Mucosa of descending colon (tissue), 3 donors: ENCODE measurements at regions not wholly inside any gene's neighbourhood (a gene's known extent, or its start where the extent isn't known, plus 50 kb on each side); places are given as distances from the start of the nearest gene placed in this dataset.
A peak's percentile ranks its signal among the peaks of the same experiment; 100 is the strongest.

Source experiments
- ATAC-seq: fragments of 200-7000 bp; cut with Tn5 transposase; one replicate; pipeline ENCODE4 v1.9.1; 2020; ENCODE audit warnings: mild to moderate bottlenecking, moderate library complexity
- DNase-seq, 3 donors: peaks; one replicate each; pipeline ENCODE4 v3.0.0-alpha.2; 2020
- H3K36me3 ChIP-seq: fragments of 200-600 bp; one replicate; pipeline ENCODE4 v1.8.0; 2021; ENCODE audit warnings: low read depth, mild to moderate bottlenecking
- H3K4me1 ChIP-seq: fragments of 200-600 bp; one replicate; pipeline ENCODE4 v1.8.0; 2021; ENCODE audit warnings: low read depth, mild to moderate bottlenecking
- H3K4me3 ChIP-seq: fragments of 200-600 bp; one replicate; pipeline ENCODE4 v1.8.0; 2021; ENCODE audit warnings: mild to moderate bottlenecking
- H3K9me3 ChIP-seq: fragments of 200-600 bp; one replicate; pipeline ENCODE4 v1.8.0; 2021; ENCODE audit warnings: mild to moderate bottlenecking
- intact Hi-C, 2 donors: fragments of 100-400 bp; cut with DNase I in 1 of 2; cut with micrococcal nuclease in 1 of 2; formaldehyde crosslinking; loops; one replicate each; pipeline versions ENCODE4 v1.11.0 to v1.11.1; 2022; cut with DNase I, micrococcal nuclease
- TF ChIP-seq, protein P1 (sequence below): fragments of 200-600 bp; IDR thresholded peaks from one replicate; pipeline ENCODE4 v1.8.0; 2022; ENCODE audit warnings: antibody characterized with exemption, mild to moderate bottlenecking
- donor health status: DM: no; HTN: no; CAD: no; lungs with moderate emphysema.
- donor health status: DM: no; HTN: no; CAD: no.
- donor health status: DM: no; HTN: yes; CAD: no.

DNA sequence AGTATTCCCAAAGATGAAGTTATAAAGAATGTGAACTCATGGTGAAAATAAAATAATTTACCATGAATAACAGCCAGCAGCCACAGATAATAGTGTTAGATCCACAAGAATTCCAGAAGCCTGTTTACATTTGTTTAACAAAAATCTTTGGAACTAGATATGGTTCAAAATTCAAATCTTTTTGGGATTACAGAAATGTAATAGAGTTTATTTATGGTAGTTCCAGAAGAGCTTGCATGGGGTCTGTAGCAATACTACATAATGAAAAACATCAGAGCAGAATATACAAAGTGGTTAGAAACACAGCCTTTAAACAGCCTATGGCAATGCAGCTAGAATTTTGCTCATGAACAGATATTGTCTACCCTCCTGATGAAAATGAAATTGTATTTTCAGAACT is 179.1 kb downstream of the RDH14 start:
- TF ChIP-seq, protein P1, sequence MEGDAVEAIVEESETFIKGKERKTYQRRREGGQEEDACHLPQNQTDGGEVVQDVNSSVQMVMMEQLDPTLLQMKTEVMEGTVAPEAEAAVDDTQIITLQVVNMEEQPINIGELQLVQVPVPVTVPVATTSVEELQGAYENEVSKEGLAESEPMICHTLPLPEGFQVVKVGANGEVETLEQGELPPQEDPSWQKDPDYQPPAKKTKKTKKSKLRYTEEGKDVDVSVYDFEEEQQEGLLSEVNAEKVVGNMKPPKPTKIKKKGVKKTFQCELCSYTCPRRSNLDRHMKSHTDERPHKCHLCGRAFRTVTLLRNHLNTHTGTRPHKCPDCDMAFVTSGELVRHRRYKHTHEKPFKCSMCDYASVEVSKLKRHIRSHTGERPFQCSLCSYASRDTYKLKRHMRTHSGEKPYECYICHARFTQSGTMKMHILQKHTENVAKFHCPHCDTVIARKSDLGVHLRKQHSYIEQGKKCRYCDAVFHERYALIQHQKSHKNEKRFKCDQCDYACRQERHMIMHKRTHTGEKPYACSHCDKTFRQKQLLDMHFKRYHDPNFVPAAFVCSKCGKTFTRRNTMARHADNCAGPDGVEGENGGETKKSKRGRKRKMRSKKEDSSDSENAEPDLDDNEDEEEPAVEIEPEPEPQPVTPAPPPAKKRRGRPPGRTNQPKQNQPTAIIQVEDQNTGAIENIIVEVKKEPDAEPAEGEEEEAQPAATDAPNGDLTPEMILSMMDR, result no peak
- Histone ChIP-seq H3K9me3 (no peaks in the 10 kb centered on the region), H3K4me3 (no peak overlapping the region), H3K36me3 (no peaks in the 10 kb centered on the region), H3K4me1 (no peaks in the 10 kb centered on the region)
- DNase-seq (no peak), ATAC-seq (no peak)
- intact Hi-C loops, result no loop called here

DNA sequence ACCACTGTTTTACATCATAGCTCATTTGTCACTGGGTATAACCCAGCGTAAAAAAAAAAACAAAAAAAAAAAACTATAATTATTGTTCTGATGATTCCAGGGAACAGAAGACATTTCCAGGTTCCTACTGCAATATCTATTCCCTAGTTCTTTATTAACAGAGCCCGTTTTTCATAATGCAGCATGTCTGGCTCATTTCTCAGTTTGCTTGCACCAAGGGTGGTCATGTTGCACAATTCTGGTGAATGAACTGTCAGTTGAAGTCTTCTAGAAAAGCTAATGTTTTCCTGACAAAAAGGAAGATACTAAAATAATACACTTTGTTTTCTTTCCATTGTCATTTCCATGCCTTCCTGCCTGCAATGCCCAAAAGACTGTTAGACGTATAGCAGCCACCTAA is 180.1 kb downstream of the RDH14 start:
- ATAC-seq (no peak), DNase-seq (no peak)
- TF ChIP-seq, protein P1, result no peak
- H3K36me3 ChIP-seq, result no peaks in the 10 kb centered on the region
- H3K9me3 ChIP-seq, result no peaks in the 10 kb centered on the region
- no peaks in the 10 kb centered on the region for H3K4me1 ChIP-seq
- no peak overlapping the region for H3K4me3 ChIP-seq
- intact Hi-C loops, result no loop called here

DNA sequence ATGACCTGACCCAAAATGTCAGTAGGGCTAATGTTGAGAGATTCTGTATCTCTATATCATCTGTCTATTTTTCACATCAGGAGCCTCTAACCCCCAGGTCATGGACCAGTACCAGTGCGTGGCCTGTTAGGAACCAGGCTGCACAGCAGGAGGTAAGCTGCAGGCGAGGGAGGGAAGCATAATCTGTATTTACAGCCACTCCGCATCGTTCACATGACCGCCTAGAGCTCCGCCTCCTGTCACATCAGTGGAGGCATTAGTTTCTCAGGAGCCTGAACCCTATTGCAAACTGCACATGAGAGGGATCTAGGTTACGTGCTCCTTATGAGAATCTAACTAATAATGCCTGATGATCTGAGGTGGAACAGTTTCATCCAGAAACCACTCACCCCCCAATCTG is 180.6 kb downstream of the RDH14 start:
- intact Hi-C loops, result no loop called here
- ATAC-seq (no peak), DNase-seq (no peak)
- no peaks in the 10 kb centered on the region for H3K4me1 ChIP-seq
- H3K4me3 ChIP-seq, result no peak overlapping the region
- H3K36me3 ChIP-seq, result no peaks in the 10 kb centered on the region
- TF ChIP-seq, protein P1, result no peak
- H3K9me3 ChIP-seq, result no peaks in the 10 kb centered on the region

DNA sequence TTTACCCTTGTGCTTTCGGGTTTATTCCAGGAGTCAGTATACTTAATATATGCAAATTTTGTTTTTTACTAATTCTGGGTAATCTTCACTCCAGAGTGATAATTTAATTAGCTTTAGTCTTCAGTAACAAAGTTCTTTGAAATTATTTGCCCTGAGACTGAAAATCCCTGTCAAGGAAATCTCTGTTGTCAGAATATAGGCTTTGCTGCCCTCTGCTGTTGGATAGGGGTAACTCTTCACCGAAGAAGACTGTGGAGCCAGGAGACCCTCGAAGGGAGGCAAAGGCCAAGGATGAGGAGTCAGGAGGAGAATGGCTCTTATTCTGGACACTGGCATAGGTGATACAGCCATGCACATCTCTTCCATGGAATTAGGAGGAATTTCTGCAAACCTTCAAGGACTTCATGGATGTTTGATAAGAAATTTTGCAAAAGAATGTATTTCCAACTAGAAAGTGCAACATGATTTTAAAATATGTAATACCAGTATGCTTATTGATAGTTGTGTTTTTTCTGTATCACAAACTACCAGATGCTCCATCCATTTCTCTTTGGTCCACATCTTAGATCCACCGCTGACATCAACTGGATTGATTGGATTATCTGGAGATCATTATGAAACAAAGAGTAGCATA is 182.3 kb downstream of the RDH14 start:
- Histone ChIP-seq H3K9me3 (no peaks in the 10 kb centered on the region), H3K4me1 (no peaks in the 10 kb centered on the region), H3K4me3 (no peak overlapping the region), H3K36me3 (no peaks in the 10 kb centered on the region)
- ATAC-seq (no peak), DNase-seq (peak in 1 of 3 donors; percentile 41)
- TF ChIP-seq, protein P1, result peak; percentile 42
- intact Hi-C loops, result no loop called here

DNA sequence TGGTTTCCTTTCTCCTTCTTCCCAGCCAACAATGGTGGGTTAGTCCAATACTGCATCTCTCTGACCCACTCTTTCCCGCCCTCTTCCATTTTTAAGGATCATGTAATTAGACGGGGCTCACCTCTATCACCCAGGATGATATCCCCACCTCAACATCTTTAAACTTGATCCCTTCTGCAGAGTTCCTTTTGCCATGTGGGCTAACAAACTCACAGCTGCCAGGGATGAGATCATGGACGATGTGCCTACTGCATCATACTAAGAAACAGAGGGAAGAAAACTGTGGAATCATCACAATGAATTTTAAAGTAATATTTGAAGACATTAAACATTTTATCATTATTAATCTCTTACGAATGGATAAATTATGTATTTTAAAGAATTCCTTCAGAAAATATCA is 183.5 kb downstream of the RDH14 start:
- no peaks in the 10 kb centered on the region for H3K4me1 ChIP-seq
- no peak for DNase-seq
- no peaks in the 10 kb centered on the region for H3K36me3 ChIP-seq
- no peak for ATAC-seq
- intact Hi-C loops, result no loop called here
- TF ChIP-seq, protein P1, result no peak
- no peak overlapping the region for H3K4me3 ChIP-seq
- H3K9me3 ChIP-seq, result no peaks in the 10 kb centered on the region

DNA sequence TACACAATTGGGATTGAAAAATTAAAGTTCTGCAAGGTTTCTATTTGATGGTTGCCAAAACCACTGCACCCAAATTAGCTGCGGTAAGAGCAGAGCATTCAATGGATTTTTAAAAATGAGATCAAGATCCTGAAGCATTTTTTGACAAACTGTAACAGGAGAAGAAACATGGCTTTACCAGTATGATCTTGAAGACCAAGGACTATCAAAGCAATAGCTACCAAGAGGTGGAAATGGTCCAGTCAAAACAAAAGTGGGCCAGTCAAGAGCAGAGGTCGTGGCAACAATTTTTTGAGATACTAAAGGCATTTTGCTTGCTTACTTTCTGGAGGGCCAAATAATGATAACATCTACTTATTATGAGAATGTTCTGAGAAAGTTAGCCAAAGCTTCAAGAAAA is 186.8 kb downstream of the RDH14 start:
- intact Hi-C loops, result no loop called here
- Histone ChIP-seq H3K36me3 (no peaks in the 10 kb centered on the region), H3K4me3 (no peak overlapping the region), H3K9me3 (no peaks in the 10 kb centered on the region), H3K4me1 (no peaks in the 10 kb centered on the region)
- TF ChIP-seq, protein P1, result no peak
- DNase-seq, result no peak
- no peak for ATAC-seq
